ENCODE measurements at regions not wholly inside any gene's neighbourhood (a gene's known extent, or its start where the extent isn't known, plus 50 kb on each side); places are given as distances from the start of the nearest gene placed in this dataset.

DNA sequence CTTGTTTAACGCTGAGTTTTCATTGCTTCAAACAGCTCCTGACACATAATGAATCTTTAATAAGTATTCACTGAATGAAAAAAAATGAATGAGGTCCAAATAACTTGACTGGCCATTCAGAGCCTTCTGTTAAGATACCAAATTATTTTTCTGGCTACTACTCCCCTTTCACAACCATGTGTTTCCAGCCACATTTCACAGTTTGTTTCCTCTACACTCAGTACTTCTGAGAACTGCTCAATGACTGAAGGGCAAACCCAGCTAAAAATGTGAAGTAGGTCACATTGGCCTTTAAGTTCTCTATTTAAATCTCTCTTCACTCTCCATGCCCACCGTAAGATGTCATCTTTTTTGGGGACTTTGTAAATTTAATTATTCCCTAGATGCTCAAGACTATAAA, 78.4 kb upstream of the KRR1 start:
- Histone ChIP-seq H2AFZ (ENCODE audit: low read length) (no peak overlapping the region), H3K79me2 (ENCODE audit: insufficient read depth, low read length) (no peaks in the 10 kb centered on the region), H3K4me1 (ENCODE audit: insufficient read depth, low read length) (peaks cover 10% of the 10 kb centered on the region), H3K9ac (ENCODE audit: insufficient read depth, low read depth, low read length) (no peak overlapping the region), H3K4me2 (ENCODE audit: low read depth, low read length) (no peak overlapping the region), H3K36me3 (replicated peaks in 1 of 2; ENCODE audit: control insufficient read depth in 1 of 2, insufficient read depth in 2 of 2, low read length in 2 of 2) (no peaks in the 10 kb centered on the region), H3K9me3 (ENCODE audit: low read length) (no peaks in the 10 kb centered on the region), H3K4me3 (replicated peaks in 1 of 3; ENCODE audit: insufficient read depth in 1 of 3, low read depth in 2 of 3, low read length in 3 of 3) (no peak overlapping the region), H4K20me1 (ENCODE audit: insufficient read depth, low read length) (no peaks in the 10 kb centered on the region), H3K27me3 (ENCODE audit: control insufficient read depth in 1 of 2, insufficient read depth in 2 of 2, low read length in 2 of 2) (no peaks in the 10 kb centered on the region), H3K27ac (ENCODE audit: extremely low read length, insufficient read depth, low read length) (no peak overlapping the region)
- FAIRE-seq, result no peak
- BruUV-seq (replicated peaks), result no TSS peak
- intact Hi-C loops (cut with micrococcal nuclease; ENCODE audit: unreplicated experiment), result loop anchor here (1.0 kb wide), 1 partner anchor 22 kb away; no protein-coding TSS in a partner anchor
- WGBS (ENCODE audit: low lambda C conversion rate), result 85% methylated on average over 2 of the region's 2 CpGs
- no peak for ATAC-seq
- CTCF ChIA-PET (ENCODE audit: low intra/inter-chr PET ratio, low total read pairs), result no interaction called here
- POLR2A ChIA-PET, result no interaction called here
- no peak for TF ChIP-seq ZNF670 (CRISPR knock-in tag; IDR thresholded peaks at IDR 0.05; ENCODE audit: borderline replicate concordance)
- no peak for TF ChIP-seq ZNF619 (CRISPR knock-in tag; IDR thresholded peaks at IDR 0.05)
- no peak for TF ChIP-seq ZEB1 (IDR thresholded peaks at IDR 0.05; ENCODE audit: insufficient replicate concordance, low read depth)
- TF ChIP-seq XRCC5 (optimal IDR thresholded peaks at IDR 0.05; ENCODE audit: low read length), result no peak
- TF ChIP-seq CCDC6 (CRISPR knock-in tag; IDR thresholded peaks at IDR 0.05), result no peak
- TF ChIP-seq RBFOX2 (IDR thresholded peaks at IDR 0.05; ENCODE audit: low read depth, low read length), result no peak
- no peak for TF ChIP-seq ZNF124 (CRISPR knock-in tag; IDR thresholded peaks at IDR 0.05)
- TF ChIP-seq ZNF703 (CRISPR knock-in tag; IDR thresholded peaks at IDR 0.05; ENCODE audit: borderline replicate concordance), result no peak
- TF ChIP-seq YEATS2 (CRISPR knock-in tag; IDR thresholded peaks at IDR 0.05; ENCODE audit: borderline replicate concordance), result no peak
- in situ Hi-C loops (cut with HindIII; ENCODE audit: extremely low pct_ligation_motif_present, low pct_unique_long_range_greater_than_20kb), result no loop called here
- DNase-seq (ENCODE audit: low spot score), result no peak

DNA sequence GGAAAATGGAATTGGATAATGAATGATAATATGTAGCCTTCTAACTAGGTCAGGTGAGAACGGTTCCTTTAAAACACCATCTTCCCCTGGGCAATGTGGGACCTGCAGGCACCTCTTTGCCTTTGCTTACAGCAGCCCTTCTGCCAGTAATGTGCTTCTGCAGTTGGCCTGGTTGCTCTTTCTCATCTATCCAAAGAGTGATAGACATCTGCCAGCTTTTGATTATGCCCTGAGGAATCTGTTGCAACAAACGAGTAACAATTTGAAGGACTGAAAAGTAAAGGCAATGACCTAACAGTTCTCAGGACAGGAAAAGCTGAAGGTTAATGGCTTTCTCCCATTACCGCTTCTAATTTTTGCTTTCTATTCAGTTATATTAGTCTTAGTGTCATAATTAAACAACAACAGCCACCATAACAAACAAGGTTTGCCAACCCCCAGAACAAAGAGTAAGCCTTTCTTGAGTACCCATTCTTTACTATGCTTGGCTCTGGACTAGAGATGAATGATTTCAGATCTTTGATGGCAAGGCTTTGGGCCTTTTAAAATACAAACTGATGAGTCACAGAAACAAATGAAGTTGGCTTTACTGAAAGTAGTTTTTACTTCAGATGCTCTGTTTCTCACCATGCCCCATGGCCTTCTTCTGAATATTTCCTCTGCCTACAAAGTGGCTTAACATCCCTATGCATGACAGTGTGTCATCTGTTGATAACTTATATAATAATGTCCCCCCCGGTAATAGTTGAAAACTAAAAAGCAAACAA, 76.1 kb upstream of the KRR1 start:
- POLR2A ChIA-PET, result no interaction called here
- 39% methylated on average over 4 of the region's 4 CpGs for WGBS (ENCODE audit: low lambda C conversion rate)
- Histone ChIP-seq H3K4me2 (ENCODE audit: low read depth, low read length) (no peak overlapping the region), H3K4me3 (replicated peaks in 1 of 3; ENCODE audit: insufficient read depth in 1 of 3, low read depth in 2 of 3, low read length in 3 of 3) (no peak overlapping the region), H3K27me3 (ENCODE audit: control insufficient read depth in 1 of 2, insufficient read depth in 2 of 2, low read length in 2 of 2) (no peaks in the 10 kb centered on the region), H2AFZ (ENCODE audit: low read length) (no peak overlapping the region), H3K27ac (ENCODE audit: extremely low read length, insufficient read depth, low read length) (no peak overlapping the region), H3K9ac (ENCODE audit: insufficient read depth, low read depth, low read length) (no peak overlapping the region), H3K79me2 (ENCODE audit: insufficient read depth, low read length) (no peaks in the 10 kb centered on the region), H3K4me1 (ENCODE audit: insufficient read depth, low read length) (peaks cover 3% of the 10 kb centered on the region), H3K9me3 (ENCODE audit: low read length) (no peaks in the 10 kb centered on the region), H3K36me3 (replicated peaks in 1 of 2; ENCODE audit: control insufficient read depth in 1 of 2, insufficient read depth in 2 of 2, low read length in 2 of 2) (no peaks in the 10 kb centered on the region), H4K20me1 (ENCODE audit: insufficient read depth, low read length) (no peaks in the 10 kb centered on the region)
- BruUV-seq (replicated peaks), result no TSS peak
- ATAC-seq (no peak), FAIRE-seq (no peak), DNase-seq (ENCODE audit: low spot score) (no peak)
- intact Hi-C loops (cut with micrococcal nuclease; ENCODE audit: unreplicated experiment), result no loop called here
- in situ Hi-C loops (cut with HindIII; ENCODE audit: extremely low pct_ligation_motif_present, low pct_unique_long_range_greater_than_20kb), result no loop called here
- CTCF ChIA-PET (ENCODE audit: low intra/inter-chr PET ratio, low total read pairs), result no interaction called here
- TF ChIP-seq ETV5 (CRISPR knock-in tag; IDR thresholded peaks at IDR 0.05; ENCODE audit: borderline replicate concordance) (no peak), SRSF4 (IDR thresholded peaks at IDR 0.05; ENCODE audit: low read depth, low read length, poor library complexity, severe bottlenecking) (no peak), CBX1 (IDR thresholded peaks at IDR 0.05; ENCODE audit: low read depth) (no peak), SAP130 (CRISPR knock-in tag; IDR thresholded peaks at IDR 0.05; ENCODE audit: low read depth) (no peak), HNRNPK (IDR thresholded peaks at IDR 0.05; ENCODE audit: low read depth, low read length, poor library complexity, severe bottlenecking) (no peak), ZNF362 (CRISPR knock-in tag; IDR thresholded peaks at IDR 0.05; ENCODE audit: borderline replicate concordance) (no peak), ZNF432 (CRISPR knock-in tag; IDR thresholded peaks at IDR 0.05; ENCODE audit: borderline replicate concordance) (no peak), ZNF816 (CRISPR knock-in tag; IDR thresholded peaks at IDR 0.05; ENCODE audit: borderline replicate concordance) (no peak), ATF1 (CRISPR knock-in tag; IDR thresholded peaks at IDR 0.05) (no peak)
- TF ChIP-seq, protein P1, sequence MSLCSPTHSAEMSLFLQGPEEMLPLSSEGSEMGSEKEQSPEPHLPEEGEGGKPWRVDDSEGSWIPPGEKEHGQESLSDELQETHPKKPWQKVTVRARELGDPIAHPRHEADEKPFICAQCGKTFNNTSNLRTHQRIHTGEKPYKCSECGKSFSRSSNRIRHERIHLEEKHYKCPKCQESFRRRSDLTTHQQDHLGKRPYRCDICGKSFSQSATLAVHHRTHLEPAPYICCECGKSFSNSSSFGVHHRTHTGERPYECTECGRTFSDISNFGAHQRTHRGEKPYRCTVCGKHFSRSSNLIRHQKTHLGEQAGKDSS (CRISPR knock-in tag; IDR thresholded peaks at IDR 0.05; ENCODE audit: borderline replicate concordance, low read depth), result no peak
